HCT116 (cell line): ENCODE measurements at regions not wholly inside any gene's neighbourhood (a gene's known extent, or its start where the extent isn't known, plus 50 kb on each side); places are given as distances from the start of the nearest gene placed in this dataset.

Experiments used
- ATAC-seq: fragments of 200-7000 bp; cut with Tn5 transposase; 2 replicates; pipeline ENCODE4 v1.9.1; 2020; ENCODE audit warnings: mild to moderate bottlenecking, moderate library complexity
- BruUV-seq: library from RNA; stranded (reverse); fragments of 400-500 nt; replicated peaks from 2 replicates; lab custom pipeline; 2021; lab: Mats Ljungman, UMichigan
- CTCF ChIA-PET: fragments of 300-600 bp; sonication (Branson Sonifier 250); formaldehyde crosslinking; loops from one replicate; lab custom pipeline; 2021; ENCODE audit warnings: antibody characterized with exemption; lab: Charles Lee
- POLR2A ChIA-PET: fragments of 300-600, 350-600 bp; sonication (Branson Sonifier 250); formaldehyde crosslinking; loops from one replicate; lab custom pipeline; 2021; ENCODE audit warnings: antibody characterized with exemption; lab: Charles Lee
- RAD21 ChIA-PET, 2 experiments: fragments of 300-600 bp; sonication (Branson Sonifier 250); formaldehyde crosslinking; loops; one replicate each; lab custom pipeline; 2023; ENCODE audit warnings: low total read pairs in 2 of 2; ENCODE audit not compliant: uncharacterized antibody in 2 of 2, unreplicated experiment in 2 of 2, low non-redundant PET in 1 of 2; lab: Charles Lee
- DNase-seq: peaks from one replicate; pipeline ENCODE4 v3.0.0-alpha.2; 2010; ENCODE audit warnings: low read depth, low spot score
- H2AFZ ChIP-seq: fragments of 200-600 bp; shearing (Covaris generic), sonication (generic); 2 replicates; pipeline ENCODE4 v1.6.1; 2017; ENCODE audit warnings: low read depth, mixed run types, mixed read lengths, antibody characterized with exemption, low read length; ENCODE audit not compliant: poor library complexity, severe bottlenecking
- H3K27ac ChIP-seq: 2 replicates; pipeline ENCODE4 v1.5.1; 2012; ENCODE audit warnings: low read depth, low read length
- H3K27me3 ChIP-seq: fragments of 200-600 bp; sonication (generic); 2 replicates; pipeline ENCODE4 v1.6.1; 2016; ENCODE audit warnings: mixed run types, low read length, mixed read lengths; ENCODE audit not compliant: insufficient read depth
- H3K36me3 ChIP-seq, 2 experiments: fragments of 200-500 bp in 1 of 2; fragments of 200-600 bp in 1 of 2; sonication (Bioruptor generic) in 1 of 2; sonication (generic) in 1 of 2; 2 replicates each; pipeline versions ENCODE4 v1.5.1 to v1.6.1; 2014 to 2016; ENCODE audit warnings: low read length in 2 of 2, inconsistent platforms in 1 of 2, mixed read lengths in 1 of 2, mixed run types in 1 of 2; ENCODE audit not compliant: insufficient read depth in 2 of 2, control insufficient read depth in 1 of 2
- H3K4me1 ChIP-seq, 2 experiments: fragments of 200-600 bp in 1 of 2; sonication (generic) in 1 of 2; 2 replicates each; pipeline versions ENCODE4 v1.5.1 to v1.6.1; 2012 to 2017; ENCODE audit warnings: low read length in 2 of 2, inconsistent platforms in 1 of 2, mild to moderate bottlenecking in 1 of 2, mixed read lengths in 1 of 2, mixed run types in 1 of 2, moderate library complexity in 1 of 2; ENCODE audit not compliant: insufficient read depth in 2 of 2, control insufficient read depth in 1 of 2
- H3K4me2 ChIP-seq: fragments of 200-600 bp; sonication (generic); 2 replicates; pipeline ENCODE4 v1.6.1; 2017; ENCODE audit warnings: mixed run types, low read length, mixed read lengths
- H3K4me3 ChIP-seq, 2 experiments: fragments of 200-600 bp in 1 of 2; sonication (generic) in 1 of 2; replicated peaks in 1 of 2; 2 replicates each; pipeline ENCODE4 v1.5.1; 2011 to 2016; ENCODE audit warnings: low read length in 2 of 2, control low read depth in 1 of 2, low read depth in 1 of 2, mild to moderate bottlenecking in 1 of 2, mixed read lengths in 1 of 2, mixed run types in 1 of 2
- H3K79me2 ChIP-seq: fragments of 200-600 bp; sonication (generic); 2 replicates; pipeline ENCODE4 v1.6.1; 2017; ENCODE audit warnings: mild to moderate bottlenecking, mixed run types, low read length, moderate library complexity, mixed read lengths; ENCODE audit not compliant: insufficient read depth
- H3K9ac ChIP-seq: fragments of 200-600 bp; sonication (generic); 2 replicates; pipeline ENCODE4 v1.6.1; 2016; ENCODE audit warnings: low read length, mixed read lengths
- H3K9me2 ChIP-seq: fragments of 200-600 bp; sonication (generic), shearing (Covaris generic); 2 replicates; pipeline ENCODE4 v1.6.1; 2017; ENCODE audit warnings: mixed run types, mild to moderate bottlenecking, moderate library complexity; ENCODE audit not compliant: insufficient read depth
- H3K9me3 ChIP-seq, 2 experiments: fragments of 200-500 bp in 1 of 2; fragments of 200-600 bp in 1 of 2; sonication (Bioruptor generic) in 1 of 2; sonication (generic) in 1 of 2; 2 replicates each; pipeline ENCODE4 v1.6.1; 2014 to 2017; ENCODE audit warnings: low read length in 2 of 2, mixed read lengths in 2 of 2, inconsistent platforms in 1 of 2, low read depth in 1 of 2, mild to moderate bottlenecking in 1 of 2, mixed run types in 1 of 2, moderate library complexity in 1 of 2; ENCODE audit not compliant: control insufficient read depth in 1 of 2, insufficient read depth in 1 of 2
- H4K20me1 ChIP-seq: fragments of 200-600 bp; sonication (generic), shearing (Covaris generic); 2 replicates; pipeline ENCODE4 v1.6.1; 2017; ENCODE audit warnings: mixed run types, mild to moderate bottlenecking, moderate library complexity; ENCODE audit not compliant: insufficient read depth
- CBX3 ChIP-seq: IDR thresholded peaks from 2 replicates; pipeline ENCODE4 v1.6.1; 2012; ENCODE audit warnings: low read depth
- CEBPB ChIP-seq: IDR thresholded peaks from 2 replicates; pipeline ENCODE4 v1.6.1; 2012; ENCODE audit warnings: low read depth
- EGR1 ChIP-seq: IDR thresholded peaks from 2 replicates; pipeline ENCODE4 v1.6.1; 2012; ENCODE audit warnings: low read depth
- ELF1 ChIP-seq: IDR thresholded peaks from 2 replicates; pipeline ENCODE4 v1.6.1; 2012; ENCODE audit warnings: low read depth, borderline replicate concordance
- EZH2phosphoT487 ChIP-seq: fragments of 200-600 bp; IDR thresholded peaks from 2 replicates; pipeline ENCODE4 v1.6.1; 2018; ENCODE audit warnings: antibody characterized with exemption, borderline replicate concordance
- FOSL1 ChIP-seq: IDR thresholded peaks from 2 replicates; pipeline ENCODE4 v1.6.1; 2012; ENCODE audit warnings: low read depth
- JUND ChIP-seq: IDR thresholded peaks from 2 replicates; pipeline ENCODE4 v1.6.1; 2012
- MAX ChIP-seq: IDR thresholded peaks from 2 replicates; pipeline ENCODE4 v1.6.1; 2012
- POLR2AphosphoS5 ChIP-seq: IDR thresholded peaks from 2 replicates; pipeline ENCODE4 v1.6.1; 2011; ENCODE audit warnings: mild to moderate bottlenecking, low read depth, low read length, moderate library complexity
- SIN3A ChIP-seq: IDR thresholded peaks from 2 replicates; pipeline ENCODE4 v1.6.1; 2012; ENCODE audit warnings: low read depth
- SP1 ChIP-seq: IDR thresholded peaks from 2 replicates; pipeline ENCODE4 v1.6.1; 2012; ENCODE audit warnings: low read depth
- TCF7L2 ChIP-seq: IDR thresholded peaks from 2 replicates; pipeline ENCODE4 v1.7.0; 2011; ENCODE audit warnings: borderline replicate concordance, inconsistent platforms; ENCODE audit not compliant: insufficient read depth, insufficient read length; ENCODE audit errors: extremely low read depth
- YY1 ChIP-seq: IDR thresholded peaks from 2 replicates; pipeline ENCODE4 v1.6.1; 2011; ENCODE audit warnings: low read length, low read depth, moderate library complexity, mild to moderate bottlenecking; ENCODE audit not compliant: insufficient replicate concordance; ENCODE audit errors: extremely low read depth
- ZBTB33 ChIP-seq: IDR thresholded peaks from 2 replicates; pipeline ENCODE4 v1.6.1; 2011; ENCODE audit warnings: mild to moderate bottlenecking, low read length, moderate library complexity; ENCODE audit not compliant: insufficient replicate concordance; ENCODE audit errors: extremely low read depth
- ZFX ChIP-seq: fragments of 450-650 bp; IDR thresholded peaks from 2 replicates; pipeline ENCODE4 v1.6.1; 2017
- ZNF274 ChIP-seq: fragments of 200-500 bp; sonication (Bioruptor generic); IDR thresholded peaks from 2 replicates; pipeline ENCODE4 v1.6.1; 2014; ENCODE audit warnings: mild to moderate bottlenecking, low read depth, low read length, inconsistent platforms
- intact Hi-C: fragments of 100-400 bp; cut with micrococcal nuclease; formaldehyde crosslinking; loops from 2 replicates; pipeline ENCODE4 v1.10.0; 2022

GRCh38 chr1:186772228-186772627 lies 56.5 kb upstream of the PLA2G4A start (continued):
- no peak for TF ChIP-seq EZH2phosphoT487

- Histone ChIP-seq H2AFZ (no peak overlapping the region), H3K27ac (no peak overlapping the region), H3K79me2 (no peaks in the 10 kb centered on the region), H3K4me2 (no peak overlapping the region), H3K9ac (no peak overlapping the region), H3K9me2 (no peaks in the 10 kb centered on the region), H3K27me3 (no peaks in the 10 kb centered on the region), H3K4me1 (no peaks in the 10 kb centered on the region), H4K20me1 (no peaks in the 10 kb centered on the region), H3K9me3 (no peaks in the 10 kb centered on the region), H3K36me3 (no peaks in the 10 kb centered on the region), H3K4me3 (no peak overlapping the region)
- TF ChIP-seq JUND = no peak
- no peak for TF ChIP-seq YY1
- TF ChIP-seq EZH2phosphoT487 = no peak
- no peak for TF ChIP-seq FOSL1
- TF ChIP-seq POLR2AphosphoS5 = no peak
- TF ChIP-seq ELF1 = no peak
- no peak for TF ChIP-seq MAX
- DNase-seq (no peak), ATAC-seq (no peak)
- intact Hi-C loops = no loop called here
- ChIA-PET RAD21 (no interaction called here), CTCF (no interaction called here), POLR2A (no interaction called here)
- no TSS peak for BruUV-seq
Measured at GRCh38 chr1:186770421-186770820, 58.3 kb upstream of the PLA2G4A start.

- H3K9ac ChIP-seq = no peak overlapping the region
- no TSS peak for BruUV-seq
- H3K36me3 ChIP-seq = no peaks in the 10 kb centered on the region
- H3K27ac ChIP-seq = no peak overlapping the region
- ChIA-PET POLR2A (no interaction called here), CTCF (no interaction called here), RAD21 (no interaction called here)
- no peak overlapping the region for H2AFZ ChIP-seq
- no peaks in the 10 kb centered on the region for H3K9me3 ChIP-seq
- no peaks in the 10 kb centered on the region for H3K27me3 ChIP-seq
- DNase-seq = no peak
- no peak for ATAC-seq
- H3K79me2 ChIP-seq = no peaks in the 10 kb centered on the region
- no peak overlapping the region for H3K4me2 ChIP-seq
- intact Hi-C loops = no loop called here
- H3K4me3 ChIP-seq = no peak overlapping the region
- no peaks in the 10 kb centered on the region for H3K4me1 ChIP-seq
- H4K20me1 ChIP-seq = no peaks in the 10 kb centered on the region
- H3K9me2 ChIP-seq = no peaks in the 10 kb centered on the region
- TF ChIP-seq JUND (no peak), SIN3A (no peak), FOSL1 (no peak), EGR1 (no peak), ZNF274 (no peak), SP1 (no peak), ZBTB33 (no peak), ZFX (no peak), CBX3 (no peak), TCF7L2 (no peak), POLR2AphosphoS5 (no peak), EZH2phosphoT487 (no peak), CEBPB (no peak)
Measured at GRCh38 chr1:186768906-186769305, 59.8 kb upstream of the PLA2G4A start.
